GM19099 (cell line): ENCODE measurements at regions not wholly inside any gene's neighbourhood (a gene's known extent, or its start where the extent isn't known, plus 50 kb on each side); places are given as distances from the start of the nearest gene placed in this dataset.

Experiments
- POLR2A ChIP-seq: IDR thresholded peaks from 3 replicates; pipeline ENCODE4 v1.6.1; 2011; ENCODE audit warnings: low read depth; ENCODE audit not compliant: insufficient read length; ENCODE audit errors: extremely low read depth

- no peak for TF ChIP-seq POLR2A
These were observed 76.3 kb upstream of the WIPF1 start for GRCh38 chr2:174673876-174674275.

- TF ChIP-seq POLR2A = no peak
These were observed 75.8 kb upstream of the WIPF1 start for GRCh38 chr2:174673440-174673839.

DNA sequence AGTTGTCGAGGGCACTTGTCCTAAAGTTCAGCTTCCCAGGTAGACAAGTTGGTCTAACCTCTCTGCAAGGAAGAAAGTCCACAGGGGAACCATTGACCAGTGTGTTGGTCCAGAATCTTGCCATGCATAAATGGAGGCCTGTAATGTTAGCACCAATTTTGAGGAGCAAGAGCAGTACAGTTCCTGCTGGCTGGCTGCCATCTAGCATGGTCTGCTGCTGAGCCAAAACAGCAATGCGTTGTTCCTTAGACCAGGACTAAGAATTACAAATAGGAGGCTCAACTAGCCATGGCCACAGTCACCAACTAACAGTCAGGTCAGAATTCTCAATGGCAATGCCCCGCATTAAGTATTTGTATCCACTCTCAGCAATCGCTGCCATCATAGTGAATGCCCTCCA lies 72.8 kb upstream of the WIPF1 start:
- no peak for TF ChIP-seq POLR2A

DNA sequence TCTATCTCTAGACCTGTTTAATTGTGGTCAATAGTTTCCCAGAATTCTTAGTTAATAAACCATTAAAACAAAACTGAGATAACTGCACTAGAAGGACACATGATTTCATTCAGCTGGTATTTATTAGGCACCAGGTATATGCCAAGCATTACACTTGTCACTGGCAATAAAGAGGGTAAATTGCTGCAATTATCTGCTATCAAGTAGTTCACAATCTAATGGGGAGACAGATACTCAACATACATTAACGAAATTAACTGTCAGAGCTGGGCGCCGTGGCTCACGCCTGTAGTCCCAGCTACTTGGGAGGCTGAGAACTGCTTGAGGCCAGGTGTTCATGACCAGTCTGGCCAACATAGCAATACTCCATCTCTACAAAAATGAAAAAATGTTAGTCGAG lies 71.7 kb upstream of the WIPF1 start:
- TF ChIP-seq POLR2A = no peak

DNA sequence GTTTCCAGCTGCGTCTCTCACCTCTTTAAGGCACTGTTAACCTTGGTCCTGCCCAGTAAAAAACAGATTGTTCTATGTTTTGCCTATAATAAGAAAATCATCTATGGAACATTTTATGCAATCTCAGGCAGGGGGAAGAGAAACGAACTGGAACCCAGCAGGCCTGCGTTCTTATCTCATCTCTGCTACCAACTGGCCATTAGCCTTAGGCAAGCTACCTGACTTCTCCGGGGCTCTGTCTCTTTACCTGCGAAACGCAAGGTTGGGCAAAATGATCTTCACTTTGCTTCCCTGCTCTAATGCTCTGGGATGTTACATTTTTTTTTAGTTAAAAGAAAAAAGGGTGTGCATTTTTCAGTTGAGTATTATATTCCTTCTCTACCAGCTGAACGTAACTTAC lies 70.5 kb upstream of the WIPF1 start:
- no peak for TF ChIP-seq POLR2A

DNA sequence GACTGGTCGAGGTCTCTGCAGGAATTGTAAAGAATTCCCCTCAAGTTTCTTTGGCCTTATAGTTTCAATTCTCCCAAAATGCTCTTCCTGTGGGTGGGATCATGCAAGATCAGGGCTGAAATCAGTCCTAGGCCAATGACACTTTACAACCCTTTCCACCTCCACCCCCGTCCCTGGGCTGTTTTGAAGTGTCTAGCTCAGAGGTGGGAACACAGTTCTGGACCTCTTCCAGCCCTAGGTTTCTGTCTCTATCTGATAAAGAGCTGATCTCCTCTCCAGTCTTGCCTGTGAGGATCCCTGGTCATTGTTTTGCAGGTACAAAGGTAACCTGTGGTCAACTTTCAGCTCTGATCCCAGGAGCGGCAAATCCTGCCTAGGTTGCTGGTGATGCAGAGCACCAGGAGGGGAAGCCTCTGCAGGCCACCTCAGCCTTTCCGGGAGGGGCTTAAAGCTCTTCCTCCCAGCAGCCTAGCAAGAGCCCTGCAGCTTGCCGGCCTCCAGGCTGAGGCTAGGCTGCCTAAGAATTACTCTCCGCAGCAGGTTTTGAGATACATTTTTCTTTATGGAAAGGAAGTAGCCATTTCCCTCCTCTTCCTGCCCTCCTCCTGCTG lies 69.8 kb upstream of the WIPF1 start:
- TF ChIP-seq POLR2A = no peak

GRCh38 chr2:174666845-174667244 lies 69.2 kb upstream of the WIPF1 start:
- no peak for TF ChIP-seq POLR2A

GRCh38 chr2:174666312-174666711 lies 68.7 kb upstream of the WIPF1 start:
- no peak for TF ChIP-seq POLR2A

DNA sequence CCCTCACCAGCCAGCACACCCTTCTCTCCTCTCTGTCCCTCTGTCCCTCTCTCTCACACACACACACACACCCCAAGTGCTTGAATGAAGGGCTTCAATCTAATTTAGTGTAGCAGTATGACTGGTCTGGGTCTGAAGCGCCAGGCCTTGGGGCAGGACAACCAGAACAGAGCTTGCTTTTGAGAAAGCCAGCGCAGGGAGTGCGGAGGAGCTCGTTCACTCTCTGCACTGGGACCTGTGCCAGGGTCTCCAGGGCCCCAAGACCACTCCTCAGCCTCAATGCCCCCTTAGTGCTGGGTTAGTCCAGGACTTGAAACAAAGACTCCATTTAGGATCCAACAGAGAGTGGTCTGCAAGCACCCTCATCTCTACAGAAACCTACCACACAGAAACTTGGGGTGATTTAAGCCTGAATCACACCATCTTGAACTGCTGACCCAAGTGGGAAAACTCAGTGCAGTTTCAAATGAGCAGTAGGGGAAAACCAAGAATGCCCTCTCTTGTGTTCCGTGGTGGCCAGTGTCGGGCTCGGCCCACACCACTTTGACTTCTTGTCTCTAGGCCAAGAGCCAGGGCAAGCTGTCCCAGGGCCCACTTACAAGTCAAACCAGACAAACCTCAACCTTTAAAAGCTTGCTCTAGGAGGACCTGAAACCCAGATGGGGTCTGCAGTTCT lies 66.6 kb upstream of the WIPF1 start:
- no peak for TF ChIP-seq POLR2A

DNA sequence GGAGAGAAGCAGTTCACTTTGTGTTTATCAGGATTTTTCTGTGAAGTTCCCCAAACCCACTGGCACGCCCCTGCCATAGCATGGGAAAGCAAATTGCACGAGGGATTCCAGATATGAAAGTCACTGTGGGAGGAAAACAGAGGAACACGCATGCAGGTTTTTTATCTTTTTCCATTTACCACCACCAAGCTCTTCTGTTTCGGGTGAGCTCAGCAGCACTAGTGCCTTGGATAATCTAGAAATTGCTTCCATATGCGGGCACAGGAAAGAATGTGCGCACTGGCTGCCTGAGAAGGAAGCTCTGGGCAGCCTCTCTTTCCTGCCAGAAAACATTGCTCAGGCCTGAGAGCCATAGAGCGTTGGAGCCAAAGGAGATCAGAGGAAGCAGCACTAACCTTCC lies 65.9 kb upstream of the WIPF1 start:
- no peak for TF ChIP-seq POLR2A

GRCh38 chr2:174662859-174663258 lies 65.3 kb upstream of the WIPF1 start:
- no peak for TF ChIP-seq POLR2A

DNA sequence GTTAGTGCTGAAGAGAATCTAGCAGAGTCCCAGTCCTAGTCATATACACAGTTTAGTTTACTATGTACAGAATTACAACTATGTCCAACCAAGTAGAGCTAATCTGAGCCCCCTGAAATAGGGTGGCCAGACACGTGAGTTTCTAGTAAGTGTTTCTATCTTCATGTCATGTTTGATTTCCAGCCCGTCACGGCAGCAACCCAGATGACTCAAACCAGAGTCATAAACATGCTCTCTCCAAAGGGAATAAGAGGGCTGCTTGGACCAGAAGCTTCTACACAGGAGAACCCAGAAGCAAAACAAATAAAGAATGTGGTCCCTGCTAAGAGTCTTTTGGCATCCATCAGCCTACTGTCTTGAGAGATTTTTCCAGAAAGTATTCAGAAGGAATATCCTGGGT lies 64.9 kb upstream of the WIPF1 start:
- TF ChIP-seq POLR2A = no peak

DNA sequence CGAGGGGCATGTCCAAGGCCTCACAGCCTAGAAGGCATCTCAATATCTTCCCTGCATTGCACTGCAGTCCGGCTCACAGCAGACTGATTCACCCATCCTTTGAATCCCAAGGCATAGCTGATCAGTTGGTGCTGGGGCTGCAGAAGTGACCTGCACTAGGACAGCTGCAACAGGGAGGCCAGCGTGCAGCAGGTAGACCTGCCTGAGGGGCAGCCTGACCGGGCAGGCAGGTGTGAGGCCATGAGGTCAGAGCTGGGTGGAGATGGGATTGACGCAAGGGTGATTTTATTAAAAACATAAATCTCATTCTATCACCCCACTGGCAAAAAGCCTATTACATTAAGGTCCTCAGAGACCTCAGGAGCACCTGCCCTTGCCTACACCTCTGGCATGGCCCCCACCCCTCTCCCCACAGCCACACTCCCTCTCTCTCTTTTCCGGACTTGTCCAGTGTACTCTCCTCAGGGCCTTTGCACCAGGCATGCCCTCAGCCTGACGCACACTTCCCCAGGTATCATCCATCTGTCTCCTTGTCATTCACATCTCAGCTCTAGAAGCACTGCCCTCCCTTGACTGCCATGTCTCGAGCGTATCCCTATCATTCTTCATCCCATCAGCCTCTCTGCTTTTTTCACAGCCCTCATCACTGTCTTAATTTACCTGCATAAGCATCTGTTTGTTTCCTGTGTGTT lies 63.5 kb upstream of the WIPF1 start:
- TF ChIP-seq POLR2A = no peak

GRCh38 chr2:174659069-174659900 lies 61.7 kb upstream of the WIPF1 start:
- no peak for TF ChIP-seq POLR2A

DNA sequence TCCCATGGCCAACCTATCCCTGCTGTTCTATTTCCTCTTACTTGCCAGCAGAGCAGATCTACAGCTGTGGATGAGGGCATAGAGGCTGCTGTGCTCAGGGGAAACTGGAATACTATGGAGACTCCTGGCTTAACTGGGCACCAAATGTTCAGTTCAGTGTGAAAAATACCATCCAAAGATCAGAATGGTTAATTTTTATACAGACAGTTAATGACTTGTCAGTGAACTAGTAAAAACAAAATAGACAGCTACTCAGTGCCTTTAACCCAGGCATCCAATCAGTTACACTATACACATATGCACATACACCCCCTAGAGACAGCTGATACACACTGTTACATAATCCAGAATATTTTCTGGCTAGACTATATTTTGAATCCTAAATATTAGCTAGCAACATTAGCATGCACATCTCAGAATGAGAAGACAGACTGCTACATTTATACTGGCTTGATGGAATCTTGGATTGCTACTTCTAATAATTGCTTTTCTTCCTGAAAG lies 59.1 kb upstream of the WIPF1 start:
- no peak for TF ChIP-seq POLR2A
